GM12878 (cell line): ENCODE measurements at regions not wholly inside any gene's neighbourhood (a gene's known extent, or its start where the extent isn't known, plus 50 kb on each side); places are given as distances from the start of the nearest gene placed in this dataset.

Experiments used
- NFYA ChIP-seq: IDR thresholded peaks from 2 replicates; pipeline ENCODE4 v1.6.1; 2011; ENCODE audit warnings: low read depth, mild to moderate bottlenecking, low read length, improper control_type of control experiment, borderline replicate concordance
- RFX5 ChIP-seq: IDR thresholded peaks from 2 replicates; pipeline ENCODE4 v1.6.1; 2011; ENCODE audit warnings: low read depth, low read length, improper control_type of control experiment
- TF ChIP-seq, protein P1 (sequence below): IDR thresholded peaks from 2 replicates; pipeline ENCODE4 v1.6.1; 2012; ENCODE audit warnings: low read depth, low read length, improper control_type of control experiment

DNA sequence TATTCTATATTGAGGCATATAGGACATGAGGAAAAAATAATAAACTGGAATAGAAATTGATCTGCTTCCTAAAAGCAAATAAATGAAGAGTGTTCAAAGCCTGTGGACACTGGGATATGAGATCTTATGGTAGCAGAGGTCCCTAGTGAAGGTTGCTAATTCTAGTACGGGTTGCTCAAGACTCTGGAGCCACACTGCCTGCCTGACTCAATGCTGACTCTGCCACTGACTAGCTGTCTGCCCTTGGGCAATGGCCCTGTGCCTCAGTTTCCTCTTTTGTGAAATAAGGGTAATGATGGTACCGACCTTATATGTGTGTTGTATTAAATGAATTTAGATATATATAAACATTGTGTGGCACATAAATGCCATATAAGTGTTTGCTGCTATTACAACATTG, 59.0 kb upstream of the C1orf53 start:
- no peak for TF ChIP-seq RFX5
- TF ChIP-seq, protein P1, sequence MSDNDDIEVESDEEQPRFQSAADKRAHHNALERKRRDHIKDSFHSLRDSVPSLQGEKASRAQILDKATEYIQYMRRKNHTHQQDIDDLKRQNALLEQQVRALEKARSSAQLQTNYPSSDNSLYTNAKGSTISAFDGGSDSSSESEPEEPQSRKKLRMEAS = no peak
- no peak for TF ChIP-seq NFYA
